CD14-positive monocyte (primary cell): ENCODE measurements at regions not wholly inside any gene's neighbourhood (a gene's known extent, or its start where the extent isn't known, plus 50 kb on each side); places are given as distances from the start of the nearest gene placed in this dataset.

Experiments
- DNase-seq, 3 donors: peaks; one replicate each; pipeline ENCODE4 v3.0.0-alpha.2; 2011 to 2022
- H2AFZ ChIP-seq: 2 replicates; pipeline ENCODE4 v1.6.0; 2012; ENCODE audit warnings: mild to moderate bottlenecking, low read depth, low read length, inconsistent platforms; ENCODE audit not compliant: insufficient read depth, poor library complexity, severe bottlenecking
- H3K27ac ChIP-seq, 2 donors: 1 replicate in 1 of 2; 2 replicates in 1 of 2; pipeline ENCODE4 v1.5.1; 2012 to 2013; ENCODE audit warnings: low read length in 2 of 2, control low read depth in 1 of 2, inconsistent platforms in 1 of 2, low read depth in 1 of 2, mild to moderate bottlenecking in 1 of 2
- H3K27me3 ChIP-seq, 2 donors: one replicate each; pipeline versions ENCODE4 v1.6.0 to v1.6.1; 2011 to 2013; ENCODE audit warnings: low read length in 2 of 2; ENCODE audit not compliant: control insufficient read depth in 2 of 2, insufficient read depth in 2 of 2
- H3K36me3 ChIP-seq, 2 donors: replicated peaks in 1 of 2; 1 replicate in 1 of 2; 2 replicates in 1 of 2; pipeline versions ENCODE4 v1.5.1 to v1.6.1; 2012 to 2013; ENCODE audit warnings: low read length in 2 of 2, control low read depth in 1 of 2, inconsistent platforms in 1 of 2, mild to moderate bottlenecking in 1 of 2; ENCODE audit not compliant: insufficient read depth in 2 of 2, control insufficient read depth in 1 of 2
- H3K4me1 ChIP-seq, 2 donors: 1 replicate in 1 of 2; 2 replicates in 1 of 2; pipeline versions ENCODE4 v1.5.1 to v1.6.1; 2012 to 2013; ENCODE audit warnings: low read length in 2 of 2, control low read depth in 1 of 2, inconsistent platforms in 1 of 2, mild to moderate bottlenecking in 1 of 2, moderate library complexity in 1 of 2; ENCODE audit not compliant: insufficient read depth in 2 of 2, control insufficient read depth in 1 of 2
- H3K4me2 ChIP-seq: replicated peaks from 2 replicates; pipeline ENCODE3; 2012; ENCODE audit warnings: low read length, moderate library complexity, mild to moderate bottlenecking; ENCODE audit not compliant: poor library complexity, severe bottlenecking; ENCODE audit errors: extremely low read depth
- H3K4me3 ChIP-seq, 3 experiments: fragments of 200-600 bp in 1 of 3; sonication (generic) in 1 of 3; replicated peaks in 1 of 3; 1 replicate in 2 of 3; 2 replicates in 1 of 3; pipeline ENCODE4 v1.5.1; 2011 to 2013; ENCODE audit warnings: low read length in 3 of 3, mild to moderate bottlenecking in 3 of 3, control low read depth in 2 of 3, low read depth in 2 of 3, inconsistent platforms in 1 of 3, moderate library complexity in 1 of 3
- H3K79me2 ChIP-seq: 2 replicates; pipeline ENCODE4 v1.6.0; 2012; ENCODE audit warnings: mild to moderate bottlenecking, control low read depth, inconsistent platforms, low read length, moderate library complexity; ENCODE audit not compliant: insufficient read depth
- H3K9ac ChIP-seq: 2 replicates; pipeline ENCODE4 v1.6.0; 2017; ENCODE audit warnings: low read length, mild to moderate bottlenecking; ENCODE audit not compliant: insufficient read depth, poor library complexity, severe bottlenecking
- H3K9me3 ChIP-seq, 2 donors: replicated peaks in 1 of 2; 1 replicate in 1 of 2; 2 replicates in 1 of 2; pipeline versions ENCODE4 v1.5.1 to v1.6.1; 2012 to 2013; ENCODE audit warnings: low read length in 2 of 2, control low read depth in 1 of 2; ENCODE audit not compliant: control insufficient read depth in 1 of 2, insufficient read depth in 1 of 2
- H4K20me1 ChIP-seq: 2 replicates; pipeline ENCODE4 v1.6.0; 2012; ENCODE audit warnings: mild to moderate bottlenecking, low read length, control low read depth, moderate library complexity; ENCODE audit not compliant: insufficient read depth
- H3K27ac Mint-ChIP-seq, 7 donors: one replicate each; pipeline ENCODE4 v1.8.0; 2020; ENCODE audit warnings: mild to moderate bottlenecking in 7 of 7, mixed read lengths in 7 of 7, moderate library complexity in 6 of 7, inconsistent platforms in 2 of 7
- H3K27me3 Mint-ChIP-seq, 3 donors: one replicate each; pipeline ENCODE4 v1.8.0; 2021 to 2022; ENCODE audit warnings: low read depth in 3 of 3, mild to moderate bottlenecking in 3 of 3, mixed read lengths in 3 of 3, moderate library complexity in 3 of 3, inconsistent platforms in 1 of 3
- H3K36me3 Mint-ChIP-seq, 2 donors: one replicate each; pipeline ENCODE4 v1.8.0; 2020; ENCODE audit warnings: mixed read lengths in 2 of 2, inconsistent platforms in 1 of 2, mild to moderate bottlenecking in 1 of 2
- H3K4me1 Mint-ChIP-seq: one replicate; pipeline ENCODE4 v1.8.0; 2020; ENCODE audit warnings: mild to moderate bottlenecking, mixed read lengths
- H3K4me3 Mint-ChIP-seq, 2 donors: one replicate each; pipeline ENCODE4 v1.8.0; 2020; ENCODE audit warnings: mild to moderate bottlenecking in 2 of 2, mixed read lengths in 2 of 2, moderate library complexity in 1 of 2
- H3K9me3 Mint-ChIP-seq, 7 donors: one replicate each; pipeline ENCODE4 v1.8.0; 2020 to 2022; ENCODE audit warnings: mixed read lengths in 7 of 7, mild to moderate bottlenecking in 6 of 7, moderate library complexity in 6 of 7, inconsistent platforms in 2 of 7
- CTCF ChIP-seq: fragments of 200-600 bp; IDR thresholded peaks from one replicate; pipeline ENCODE4 v1.8.0; 2022; ENCODE audit warnings: antibody characterized with exemption, mild to moderate bottlenecking
- WGBS: methylation state at CpG from one replicate; pipeline ENCODE4 v1.1.5; 2013; ENCODE audit warnings: missing lambda C conversion rate; ENCODE audit not compliant: insufficient coverage; 5-methylcytosine and 5-hydroxymethylcytosine counted together
- intact Hi-C, 2 donors: fragments of 100-400 bp; cut with micrococcal nuclease; formaldehyde crosslinking; loops; one replicate each; pipeline versions ENCODE4 v1.15.0 to v1.15.1; 2023

DNA sequence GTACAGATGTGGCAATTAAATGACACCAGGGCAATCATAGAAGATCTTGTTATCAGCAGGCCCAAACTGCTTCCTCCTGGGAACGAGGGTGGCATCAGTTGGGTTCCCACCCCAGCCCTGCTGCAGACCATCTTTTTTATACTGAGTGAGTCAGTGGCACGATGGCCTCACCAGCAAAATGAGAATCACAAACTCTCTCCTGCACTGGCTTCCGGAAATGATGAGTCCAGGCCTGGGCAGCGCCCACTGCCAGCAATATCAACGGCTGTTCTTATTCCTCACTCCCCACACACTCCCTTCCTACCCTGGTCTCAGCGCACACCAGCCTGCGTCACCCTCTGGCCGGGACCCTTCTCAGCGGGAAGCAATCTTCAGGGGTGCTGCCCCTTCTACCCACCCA, 340.3 kb downstream of the FOXL1 start:
- H3K36me3 Mint-ChIP-seq: no peaks in the 10 kb centered on the region
- WGBS: 88% methylated on average over 9 of the region's 9 CpGs
- H3K27ac Mint-ChIP-seq: no peak overlapping the region
- H3K4me1 Mint-ChIP-seq: no peaks in the 10 kb centered on the region
- Histone ChIP-seq H4K20me1 (no peaks in the 10 kb centered on the region), H3K79me2 (no peaks in the 10 kb centered on the region), H3K4me1 (no peaks in the 10 kb centered on the region), H3K36me3 (no peaks in the 10 kb centered on the region), H3K4me3 (no peak overlapping the region), H3K27ac (no peak overlapping the region), H3K9ac (no peak overlapping the region), H3K9me3 (peaks cover 0 to 13% of the 10 kb centered on the region in 2 donors), H2AFZ (no peak overlapping the region), H3K4me2 (no peak overlapping the region), H3K27me3 (peaks cover 0 to 2% of the 10 kb centered on the region in 2 donors)
- H3K4me3 Mint-ChIP-seq: no peak overlapping the region
- intact Hi-C loops: no loop called here
- no peak for TF ChIP-seq CTCF
- peaks cover 0 to 11% (median 8%) of the 10 kb centered on the region in 7 donors for H3K9me3 Mint-ChIP-seq
- H3K27me3 Mint-ChIP-seq: peaks cover 7 to 36% (median 17%) of the 10 kb centered on the region in 3 donors
- DNase-seq: no peak

GRCh38 chr16:86919078-86919477, 340.7 kb downstream of the FOXL1 start:
- H3K27ac ChIP-seq: no peak overlapping the region
- intact Hi-C loops: no loop called here
- peaks cover 10 to 40% (median 20%) of the 10 kb centered on the region in 3 donors for H3K27me3 Mint-ChIP-seq
- H3K4me1 Mint-ChIP-seq: no peaks in the 10 kb centered on the region
- H3K79me2 ChIP-seq: no peaks in the 10 kb centered on the region
- H3K36me3 Mint-ChIP-seq: no peaks in the 10 kb centered on the region
- H2AFZ ChIP-seq: no peak overlapping the region
- no peaks in the 10 kb centered on the region for H3K4me1 ChIP-seq
- peaks cover 0 to 6% of the 10 kb centered on the region in 2 donors for H3K27me3 ChIP-seq
- H3K4me3 ChIP-seq: no peak overlapping the region
- no peaks in the 10 kb centered on the region for H3K36me3 ChIP-seq
- H3K9ac ChIP-seq: no peak overlapping the region
- peaks cover 0 to 11% (median 8%) of the 10 kb centered on the region in 7 donors for H3K9me3 Mint-ChIP-seq
- DNase-seq: no peak
- TF ChIP-seq CTCF: no peak
- 90% methylated on average over 9 of the region's 12 CpGs for WGBS
- no peak overlapping the region for H3K4me3 Mint-ChIP-seq
- H3K9me3 ChIP-seq: peaks cover 0 to 13% of the 10 kb centered on the region in 2 donors
- H3K4me2 ChIP-seq: no peak overlapping the region
- H4K20me1 ChIP-seq: no peaks in the 10 kb centered on the region
- no peak overlapping the region for H3K27ac Mint-ChIP-seq
